ENCODE measurements at regions not wholly inside any gene's neighbourhood (a gene's known extent, or its start where the extent isn't known, plus 50 kb on each side); places are given as distances from the start of the nearest gene placed in this dataset.
"Not testable (repeated sequence)": the region's sequence is repeated elsewhere in the genome, so short reads cannot be mapped to it uniquely, and the experiment has no call there.

GRCh38 chr10:30696416-30697185 is 67.0 kb upstream of the LYZL2 start:
- H3K9me3 ChIP-seq; H3K36me3 ChIP-seq; ATAC-seq; H3K27me3 ChIP-seq; DNase-seq; intact Hi-C loops (cut with DNase I); H3K4me3 ChIP-seq; H3K27ac ChIP-seq: not testable (repeated sequence)
- H3K4me1 ChIP-seq: peaks cover 0 to 13% (median 0%) of the 10 kb centered on the region in 9 donors
- 76 to 78% methylated on average over 9 to 10 of the region's 10 CpGs for WGBS, 2 donors
- peak in 1 of 9 donors; percentile 11 for TF ChIP-seq CTCF (IDR thresholded peaks at IDR 0.05)

- H3K36me3 ChIP-seq; intact Hi-C loops (cut with DNase I); H3K27ac ChIP-seq; H3K9me3 ChIP-seq; H3K4me3 ChIP-seq; H3K4me1 ChIP-seq; DNase-seq; H3K27me3 ChIP-seq: not testable (repeated sequence)
- 59 to 68% methylated on average over 18 of the region's 18 CpGs for WGBS, 2 donors
- peak in 1 of 8 donors; percentile 57 for ATAC-seq
Measured at GRCh38 chr10:30695481-30696236, 66.1 kb upstream of the LYZL2 start.

- intact Hi-C loops (cut with DNase I): no loop called here
- WGBS, 2 donors: 91 to 95% methylated on average over 6 of the region's 6 CpGs
- ATAC-seq: no peak
- peaks cover 0 to 14% (median 3%) of the 10 kb centered on the region in 7 donors for H3K27me3 ChIP-seq
- no peaks in the 10 kb centered on the region for H3K9me3 ChIP-seq
- H3K4me3 ChIP-seq: no peak overlapping the region
- no peak for TF ChIP-seq CTCF (IDR thresholded peaks at IDR 0.05)
- H3K4me1 ChIP-seq: no peaks in the 10 kb centered on the region
- no peak for DNase-seq
- no peak overlapping the region for H3K27ac ChIP-seq
- no peaks in the 10 kb centered on the region for H3K36me3 ChIP-seq
Measured at GRCh38 chr10:30694518-30695228, 65.1 kb upstream of the LYZL2 start.

GRCh38 chr10:30691639-30692015 is 62.1 kb upstream of the LYZL2 start:
- Histone ChIP-seq H3K27me3 (peaks cover 0 to 34% (median 9%) of the 10 kb centered on the region in 7 donors), H3K9me3 (no peaks in the 10 kb centered on the region), H3K36me3 (no peaks in the 10 kb centered on the region), H3K4me1 (peaks cover 0 to 4% (median 0%) of the 10 kb centered on the region in 9 donors), H3K27ac (no peak overlapping the region), H3K4me3 (no peak overlapping the region)
- ATAC-seq (no peak), DNase-seq (no peak)
- intact Hi-C loops (cut with DNase I): no loop called here
- WGBS, 2 donors: 92 to 94% methylated on average over 13 of the region's 13 CpGs
- no peak for TF ChIP-seq CTCF (IDR thresholded peaks at IDR 0.05)

- ATAC-seq; intact Hi-C loops (cut with DNase I); H3K9me3 ChIP-seq; H3K36me3 ChIP-seq; H3K4me1 ChIP-seq; H3K4me3 ChIP-seq; H3K27ac ChIP-seq; DNase-seq: not testable (repeated sequence)
- H3K27me3 ChIP-seq: peaks cover 0 to 39% (median 15%) of the 10 kb centered on the region in 7 donors
- WGBS, 2 donors: 91% methylated on average over 24 of the region's 24 CpGs
Measured at GRCh38 chr10:30690948-30691638, 61.5 kb upstream of the LYZL2 start.
